HEK293 (cell line): ENCODE measurements at regions not wholly inside any gene's neighbourhood (a gene's known extent, or its start where the extent isn't known, plus 50 kb on each side); places are given as distances from the start of the nearest gene placed in this dataset.

Experiments used
- CTCF ChIA-PET: fragments of 350-600 bp; formaldehyde crosslinking; extraction: SDS; loops from one replicate; lab custom pipeline; 2021; ENCODE audit warnings: antibody characterized with exemption; lab: Yijun Ruan, JAX
- POLR2A ChIA-PET: fragments of 300-600 bp; formaldehyde crosslinking; extraction: SDS; loops from one replicate; lab custom pipeline; 2020; ENCODE audit warnings: antibody characterized with exemption, inconsistent platforms; lab: Yijun Ruan, JAX
- H3K27ac ChIP-seq: fragments of 200-500 bp; sonication (Bioruptor generic); 2 replicates; pipeline ENCODE4 v1.5.1; 2014; ENCODE audit warnings: low read depth, low read length, control low read depth, inconsistent platforms; ENCODE audit errors: extremely low read depth
- H3K36me3 ChIP-seq, 2 experiments: fragments of 200-500 bp in 1 of 2; sonication (Bioruptor generic) in 1 of 2; 1 replicate in 1 of 2; 2 replicates in 1 of 2; pipeline ENCODE4 v1.5.1; 2014 to 2017; ENCODE audit warnings: inconsistent platforms in 2 of 2, low read length in 2 of 2; ENCODE audit not compliant: control insufficient read depth in 2 of 2, insufficient read depth in 1 of 2
- H3K4me1 ChIP-seq: fragments of 200-500 bp; sonication (Bioruptor generic); 2 replicates; pipeline ENCODE4 v1.5.1; 2014; ENCODE audit warnings: mild to moderate bottlenecking, low read length, inconsistent platforms; ENCODE audit not compliant: control insufficient read depth, insufficient read depth
- H3K4me3 ChIP-seq: 2 replicates; pipeline ENCODE4 v1.5.1; 2011; ENCODE audit warnings: low read depth, mild to moderate bottlenecking, control low read depth, low read length, moderate library complexity
- H3K9me3 ChIP-seq: fragments of 200-500 bp; sonication (Bioruptor generic); 2 replicates; pipeline ENCODE4 v1.5.1; 2014; ENCODE audit warnings: low read depth, low read length, inconsistent platforms; ENCODE audit not compliant: control insufficient read depth, insufficient read depth
- GLI4 ChIP-seq: fragments of 450-650 bp; formaldehyde crosslinking; IDR thresholded peaks from 2 replicates; pipeline ENCODE4 v1.5.1; 2016; ENCODE audit warnings: missing biosample characterization, missing genetic modification characterization
- HOXC10 ChIP-seq: sonication (generic); formaldehyde crosslinking; IDR thresholded peaks from 2 replicates; pipeline ENCODE4 v1.8.1; 2023; ENCODE audit warnings: mild to moderate bottlenecking, missing genetic modification reagents
- SETDB1 ChIP-seq: IDR thresholded peaks from one replicate; pipeline ENCODE4 v1.6.1; 2017; ENCODE audit warnings: mild to moderate bottlenecking, low read length, moderate library complexity, mixed read lengths; ENCODE audit not compliant: insufficient read length
- ZFP3 ChIP-seq: fragments of 450-650 bp; formaldehyde crosslinking; IDR thresholded peaks from 2 replicates; pipeline ENCODE4 v1.5.1; 2016; ENCODE audit warnings: low read depth, missing biosample characterization, missing genetic modification characterization
- ZNF10 ChIP-seq: fragments of 450-650 bp; formaldehyde crosslinking; IDR thresholded peaks from 2 replicates; pipeline ENCODE4 v1.5.1; 2017; ENCODE audit warnings: missing biosample characterization, missing genetic modification characterization
- ZNF112 ChIP-seq: fragments of 450-650 bp; formaldehyde crosslinking; IDR thresholded peaks from 2 replicates; pipeline ENCODE4 v1.5.0; 2017; ENCODE audit warnings: missing biosample characterization, missing genetic modification characterization
- ZNF114 ChIP-seq: fragments of 450-650 bp; formaldehyde crosslinking; IDR thresholded peaks from 2 replicates; pipeline ENCODE4 v1.5.0; 2017; ENCODE audit warnings: missing biosample characterization, missing genetic modification characterization
- ZNF132 ChIP-seq: fragments of 450-650 bp; formaldehyde crosslinking; IDR thresholded peaks from 2 replicates; pipeline ENCODE4 v1.5.1; 2017; ENCODE audit warnings: missing biosample characterization, missing genetic modification characterization, borderline replicate concordance
- ZNF155 ChIP-seq: fragments of 450-650 bp; formaldehyde crosslinking; IDR thresholded peaks from 2 replicates; pipeline ENCODE4 v1.5.1; 2016; ENCODE audit warnings: missing biosample characterization, missing genetic modification characterization
- ZNF2 ChIP-seq: fragments of 450-650 bp; formaldehyde crosslinking; IDR thresholded peaks from 2 replicates; pipeline ENCODE4 v1.5.1; 2016; ENCODE audit warnings: missing biosample characterization, missing genetic modification characterization
- ZNF426 ChIP-seq: fragments of 450-650 bp; formaldehyde crosslinking; IDR thresholded peaks from 2 replicates; pipeline ENCODE4 v1.5.1; 2017; ENCODE audit warnings: missing biosample characterization, missing genetic modification characterization, mild to moderate bottlenecking, inconsistent platforms, moderate library complexity
- ZNF433 ChIP-seq: fragments of 450-650 bp; formaldehyde crosslinking; IDR thresholded peaks from 2 replicates; pipeline ENCODE4 v1.5.1; 2016; ENCODE audit warnings: missing biosample characterization, missing genetic modification characterization, low read depth
- ZNF510 ChIP-seq: fragments of 450-650 bp; formaldehyde crosslinking; IDR thresholded peaks from 2 replicates; pipeline ENCODE4 v1.5.1; 2018; ENCODE audit warnings: mild to moderate bottlenecking, missing genetic modification characterization, missing biosample characterization; ENCODE audit not compliant: insufficient replicate concordance
- ZNF544 ChIP-seq: fragments of 450-650 bp; formaldehyde crosslinking; IDR thresholded peaks from 2 replicates; pipeline ENCODE4 v1.5.0; 2017; ENCODE audit warnings: missing biosample characterization, missing genetic modification characterization
- ZNF600 ChIP-seq: fragments of 450-650 bp; formaldehyde crosslinking; IDR thresholded peaks from 2 replicates; pipeline ENCODE4 v1.5.1; 2016; ENCODE audit warnings: missing biosample characterization, missing genetic modification characterization
- ZNF629 ChIP-seq: fragments of 450-650 bp; formaldehyde crosslinking; IDR thresholded peaks from 2 replicates; pipeline ENCODE4 v1.5.1; 2017; ENCODE audit warnings: missing biosample characterization, missing genetic modification characterization
- ZNF658 ChIP-seq: fragments of 450-650 bp; formaldehyde crosslinking; IDR thresholded peaks from 2 replicates; pipeline ENCODE4; 2016; ENCODE audit warnings: missing biosample characterization, missing genetic modification characterization
- ZNF768 ChIP-seq: fragments of 450-650 bp; formaldehyde crosslinking; IDR thresholded peaks from 2 replicates; pipeline ENCODE4 v1.5.1; 2018; ENCODE audit warnings: missing biosample characterization, mild to moderate bottlenecking, missing genetic modification characterization
- ZSCAN30 ChIP-seq: fragments of 450-650 bp; IDR thresholded peaks from 2 replicates; pipeline ENCODE4 v1.5.1; 2018; ENCODE audit warnings: missing biosample characterization, mild to moderate bottlenecking, missing genetic modification characterization, moderate library complexity
- TF ChIP-seq, protein P1 (sequence below): fragments of 450-650 bp; formaldehyde crosslinking; IDR thresholded peaks from 2 replicates; pipeline ENCODE4 v1.5.1; 2017; ENCODE audit warnings: missing biosample characterization, missing genetic modification characterization
- TF ChIP-seq, protein P2 (sequence below): fragments of 450-650 bp; formaldehyde crosslinking; IDR thresholded peaks from 2 replicates; pipeline ENCODE4 v1.5.1; 2016; ENCODE audit warnings: missing biosample characterization, missing genetic modification characterization
- TF ChIP-seq, protein P3 (sequence below): fragments of 450-650 bp; formaldehyde crosslinking; IDR thresholded peaks from 2 replicates; pipeline ENCODE4 v1.5.1; 2016; ENCODE audit warnings: missing biosample characterization, missing genetic modification characterization, borderline replicate concordance
- TF ChIP-seq, protein P4 (sequence below): fragments of 450-650 bp; formaldehyde crosslinking; IDR thresholded peaks from 2 replicates; pipeline ENCODE4 v1.5.1; 2016; ENCODE audit warnings: missing biosample characterization, missing genetic modification characterization
- TF ChIP-seq, protein P5 (sequence below): fragments of 450-650 bp; formaldehyde crosslinking; IDR thresholded peaks from 2 replicates; pipeline ENCODE4; 2016; ENCODE audit warnings: missing biosample characterization, missing genetic modification characterization

DNA sequence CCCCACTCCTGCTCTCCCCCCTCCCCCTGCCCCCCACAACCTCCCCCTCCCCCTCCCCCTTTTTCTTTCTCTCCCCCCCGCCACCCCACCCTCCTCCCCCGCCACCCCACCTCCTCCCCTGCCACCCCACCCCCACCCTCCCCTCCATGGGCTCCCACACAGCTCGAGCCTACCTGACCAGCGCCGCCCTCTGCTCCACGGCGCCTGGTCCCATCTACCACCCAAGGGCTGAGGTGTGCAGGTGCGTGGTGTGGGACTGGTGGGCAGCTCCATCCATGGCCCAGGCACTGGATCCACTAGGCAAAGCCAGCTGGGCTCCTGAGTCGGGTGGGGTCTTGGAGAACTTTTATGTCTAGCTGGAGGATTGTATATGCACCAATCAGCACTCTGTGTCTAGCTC lies 68.3 kb upstream of the KCNAB1 start:
- POLR2A ChIA-PET, result no interaction called here
- no peak for TF ChIP-seq ZNF510 (tag by site-specific recombination)
- no peak for TF ChIP-seq ZNF768 (tag by site-specific recombination)
- TF ChIP-seq, protein P1, sequence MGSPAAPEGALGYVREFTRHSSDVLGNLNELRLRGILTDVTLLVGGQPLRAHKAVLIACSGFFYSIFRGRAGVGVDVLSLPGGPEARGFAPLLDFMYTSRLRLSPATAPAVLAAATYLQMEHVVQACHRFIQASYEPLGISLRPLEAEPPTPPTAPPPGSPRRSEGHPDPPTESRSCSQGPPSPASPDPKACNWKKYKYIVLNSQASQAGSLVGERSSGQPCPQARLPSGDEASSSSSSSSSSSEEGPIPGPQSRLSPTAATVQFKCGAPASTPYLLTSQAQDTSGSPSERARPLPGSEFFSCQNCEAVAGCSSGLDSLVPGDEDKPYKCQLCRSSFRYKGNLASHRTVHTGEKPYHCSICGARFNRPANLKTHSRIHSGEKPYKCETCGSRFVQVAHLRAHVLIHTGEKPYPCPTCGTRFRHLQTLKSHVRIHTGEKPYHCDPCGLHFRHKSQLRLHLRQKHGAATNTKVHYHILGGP (tag by site-specific recombination), result no peak
- TF ChIP-seq SETDB1, result no peak
- no peak for TF ChIP-seq ZNF658 (tag by site-specific recombination)
- no peak for TF ChIP-seq ZNF114 (tag by site-specific recombination)
- TF ChIP-seq ZNF433 (tag by site-specific recombination), result no peak
- TF ChIP-seq ZNF155, result no peak
- TF ChIP-seq, protein P2, sequence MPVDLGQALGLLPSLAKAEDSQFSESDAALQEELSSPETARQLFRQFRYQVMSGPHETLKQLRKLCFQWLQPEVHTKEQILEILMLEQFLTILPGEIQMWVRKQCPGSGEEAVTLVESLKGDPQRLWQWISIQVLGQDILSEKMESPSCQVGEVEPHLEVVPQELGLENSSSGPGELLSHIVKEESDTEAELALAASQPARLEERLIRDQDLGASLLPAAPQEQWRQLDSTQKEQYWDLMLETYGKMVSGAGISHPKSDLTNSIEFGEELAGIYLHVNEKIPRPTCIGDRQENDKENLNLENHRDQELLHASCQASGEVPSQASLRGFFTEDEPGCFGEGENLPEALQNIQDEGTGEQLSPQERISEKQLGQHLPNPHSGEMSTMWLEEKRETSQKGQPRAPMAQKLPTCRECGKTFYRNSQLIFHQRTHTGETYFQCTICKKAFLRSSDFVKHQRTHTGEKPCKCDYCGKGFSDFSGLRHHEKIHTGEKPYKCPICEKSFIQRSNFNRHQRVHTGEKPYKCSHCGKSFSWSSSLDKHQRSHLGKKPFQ (tag by site-specific recombination), result no peak
- TF ChIP-seq ZNF112 (tag by site-specific recombination), result no peak
- no peak for TF ChIP-seq ZNF600
- no peak for TF ChIP-seq ZNF629 (tag by site-specific recombination)
- TF ChIP-seq, protein P3, sequence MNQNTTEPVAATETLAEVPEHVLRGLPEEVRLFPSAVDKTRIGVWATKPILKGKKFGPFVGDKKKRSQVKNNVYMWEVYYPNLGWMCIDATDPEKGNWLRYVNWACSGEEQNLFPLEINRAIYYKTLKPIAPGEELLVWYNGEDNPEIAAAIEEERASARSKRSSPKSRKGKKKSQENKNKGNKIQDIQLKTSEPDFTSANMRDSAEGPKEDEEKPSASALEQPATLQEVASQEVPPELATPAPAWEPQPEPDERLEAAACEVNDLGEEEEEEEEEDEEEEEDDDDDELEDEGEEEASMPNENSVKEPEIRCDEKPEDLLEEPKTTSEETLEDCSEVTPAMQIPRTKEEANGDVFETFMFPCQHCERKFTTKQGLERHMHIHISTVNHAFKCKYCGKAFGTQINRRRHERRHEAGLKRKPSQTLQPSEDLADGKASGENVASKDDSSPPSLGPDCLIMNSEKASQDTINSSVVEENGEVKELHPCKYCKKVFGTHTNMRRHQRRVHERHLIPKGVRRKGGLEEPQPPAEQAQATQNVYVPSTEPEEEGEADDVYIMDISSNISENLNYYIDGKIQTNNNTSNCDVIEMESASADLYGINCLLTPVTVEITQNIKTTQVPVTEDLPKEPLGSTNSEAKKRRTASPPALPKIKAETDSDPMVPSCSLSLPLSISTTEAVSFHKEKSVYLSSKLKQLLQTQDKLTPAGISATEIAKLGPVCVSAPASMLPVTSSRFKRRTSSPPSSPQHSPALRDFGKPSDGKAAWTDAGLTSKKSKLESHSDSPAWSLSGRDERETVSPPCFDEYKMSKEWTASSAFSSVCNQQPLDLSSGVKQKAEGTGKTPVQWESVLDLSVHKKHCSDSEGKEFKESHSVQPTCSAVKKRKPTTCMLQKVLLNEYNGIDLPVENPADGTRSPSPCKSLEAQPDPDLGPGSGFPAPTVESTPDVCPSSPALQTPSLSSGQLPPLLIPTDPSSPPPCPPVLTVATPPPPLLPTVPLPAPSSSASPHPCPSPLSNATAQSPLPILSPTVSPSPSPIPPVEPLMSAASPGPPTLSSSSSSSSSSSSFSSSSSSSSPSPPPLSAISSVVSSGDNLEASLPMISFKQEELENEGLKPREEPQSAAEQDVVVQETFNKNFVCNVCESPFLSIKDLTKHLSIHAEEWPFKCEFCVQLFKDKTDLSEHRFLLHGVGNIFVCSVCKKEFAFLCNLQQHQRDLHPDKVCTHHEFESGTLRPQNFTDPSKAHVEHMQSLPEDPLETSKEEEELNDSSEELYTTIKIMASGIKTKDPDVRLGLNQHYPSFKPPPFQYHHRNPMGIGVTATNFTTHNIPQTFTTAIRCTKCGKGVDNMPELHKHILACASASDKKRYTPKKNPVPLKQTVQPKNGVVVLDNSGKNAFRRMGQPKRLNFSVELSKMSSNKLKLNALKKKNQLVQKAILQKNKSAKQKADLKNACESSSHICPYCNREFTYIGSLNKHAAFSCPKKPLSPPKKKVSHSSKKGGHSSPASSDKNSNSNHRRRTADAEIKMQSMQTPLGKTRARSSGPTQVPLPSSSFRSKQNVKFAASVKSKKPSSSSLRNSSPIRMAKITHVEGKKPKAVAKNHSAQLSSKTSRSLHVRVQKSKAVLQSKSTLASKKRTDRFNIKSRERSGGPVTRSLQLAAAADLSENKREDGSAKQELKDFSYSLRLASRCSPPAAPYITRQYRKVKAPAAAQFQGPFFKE, result no peak
- TF ChIP-seq ZNF544, result no peak
- TF ChIP-seq HOXC10 (CRISPR knock-in tag), result no peak
- TF ChIP-seq ZFP3 (tag by site-specific recombination), result no peak
- TF ChIP-seq ZNF426 (tag by site-specific recombination), result no peak
- no peak for TF ChIP-seq ZNF2 (tag by site-specific recombination)
- TF ChIP-seq, all 188 proteins: peak for 0
- no peaks in the 10 kb centered on the region for H3K9me3 ChIP-seq
- H3K27ac ChIP-seq, result no peak overlapping the region
- no peak overlapping the region for H3K4me3 ChIP-seq
- no peaks in the 10 kb centered on the region for H3K36me3 ChIP-seq
- CTCF ChIA-PET, result no interaction called here
- H3K4me1 ChIP-seq, result no peaks in the 10 kb centered on the region

DNA sequence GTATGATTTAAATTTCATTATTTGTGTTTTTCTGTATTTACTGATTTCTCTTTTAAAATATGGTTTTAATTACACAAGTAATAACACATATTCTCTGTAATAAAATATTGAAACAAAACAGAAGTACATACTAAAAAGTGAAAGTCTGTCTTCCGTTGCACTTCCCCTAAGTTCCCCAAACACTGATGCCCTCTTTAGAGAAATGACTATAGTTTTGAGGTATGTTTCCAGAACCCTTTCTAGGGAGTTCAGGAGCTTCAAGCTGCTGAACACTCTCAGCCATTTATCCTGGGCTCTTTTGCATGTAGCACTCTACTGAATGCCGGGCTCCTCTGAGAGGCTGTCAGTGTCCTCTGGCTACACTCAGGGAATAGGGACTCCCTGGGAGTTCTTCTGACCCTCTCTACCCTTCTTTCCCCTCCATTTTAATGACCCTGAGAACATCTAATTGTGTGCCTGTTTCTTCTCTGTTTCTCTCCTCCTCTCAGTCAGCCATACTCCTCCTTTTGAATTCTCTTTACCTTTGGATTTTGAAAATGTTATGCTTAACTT lies 60.4 kb upstream of the KCNAB1 start:
- Histone ChIP-seq H3K4me1 (no peaks in the 10 kb centered on the region), H3K4me3 (no peak overlapping the region), H3K36me3 (no peaks in the 10 kb centered on the region), H3K9me3 (no peaks in the 10 kb centered on the region), H3K27ac (no peak overlapping the region)
- CTCF ChIA-PET, result interaction anchor here (1.0 kb wide), 1 partner anchor 17 kb away, joined by 3 read pairs; no protein-coding TSS in a partner anchor
- POLR2A ChIA-PET, result no interaction called here
- TF ChIP-seq ZNF132 (tag by site-specific recombination) (no peak), ZNF10 (tag by site-specific recombination) (no peak), ZSCAN30 (tag by site-specific recombination) (no peak), GLI4 (tag by site-specific recombination) (no peak)
- TF ChIP-seq, protein P4, sequence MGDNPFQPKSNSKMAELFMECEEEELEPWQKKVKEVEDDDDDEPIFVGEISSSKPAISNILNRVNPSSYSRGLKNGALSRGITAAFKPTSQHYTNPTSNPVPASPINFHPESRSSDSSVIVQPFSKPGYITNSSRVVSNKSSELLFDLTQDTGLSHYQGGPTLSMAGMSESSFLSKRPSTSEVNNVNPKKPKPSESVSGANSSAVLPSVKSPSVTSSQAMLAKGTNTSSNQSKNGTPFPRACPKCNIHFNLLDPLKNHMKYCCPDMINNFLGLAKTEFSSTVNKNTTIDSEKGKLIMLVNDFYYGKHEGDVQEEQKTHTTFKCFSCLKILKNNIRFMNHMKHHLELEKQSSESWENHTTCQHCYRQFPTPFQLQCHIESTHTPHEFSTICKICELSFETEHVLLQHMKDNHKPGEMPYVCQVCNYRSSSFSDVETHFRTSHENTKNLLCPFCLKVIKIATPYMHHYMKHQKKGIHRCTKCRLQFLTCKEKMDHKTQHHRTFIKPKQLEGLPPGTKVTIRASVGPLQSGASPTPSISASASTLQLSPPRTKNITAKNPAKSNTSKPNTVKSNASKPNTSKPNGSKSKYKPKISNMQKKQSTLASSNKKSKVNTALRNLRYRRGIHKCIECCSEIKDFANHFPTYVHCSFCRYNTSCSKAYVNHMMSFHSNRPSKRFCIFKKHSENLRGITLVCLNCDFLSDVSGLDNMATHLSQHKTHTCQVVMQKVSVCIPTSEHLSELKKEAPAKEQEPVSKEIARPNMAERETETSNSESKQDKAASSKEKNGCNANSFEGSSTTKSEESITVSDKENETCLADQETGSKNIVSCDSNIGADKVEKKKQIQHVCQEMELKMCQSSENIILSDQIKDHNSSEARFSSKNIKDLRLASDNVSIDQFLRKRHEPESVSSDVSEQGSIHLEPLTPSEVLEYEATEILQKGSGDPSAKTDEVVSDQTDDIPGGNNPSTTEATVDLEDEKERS, result no peak
- TF ChIP-seq, protein P5, sequence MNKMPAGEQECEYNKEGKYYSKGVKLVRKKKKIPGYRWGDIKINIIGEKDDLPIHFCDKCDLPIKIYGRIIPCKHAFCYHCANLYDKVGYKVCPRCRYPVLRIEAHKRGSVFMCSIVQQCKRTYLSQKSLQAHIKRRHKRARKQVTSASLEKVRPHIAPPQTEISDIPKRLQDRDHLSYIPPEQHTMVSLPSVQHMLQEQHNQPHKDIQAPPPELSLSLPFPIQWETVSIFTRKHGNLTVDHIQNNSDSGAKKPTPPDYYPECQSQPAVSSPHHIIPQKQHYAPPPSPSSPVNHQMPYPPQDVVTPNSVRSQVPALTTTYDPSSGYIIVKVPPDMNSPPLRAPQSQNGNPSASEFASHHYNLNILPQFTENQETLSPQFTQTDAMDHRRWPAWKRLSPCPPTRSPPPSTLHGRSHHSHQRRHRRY (tag by site-specific recombination), result no peak
